B cell (primary cell): ENCODE measurements at regions not wholly inside any gene's neighbourhood (a gene's known extent, or its start where the extent isn't known, plus 50 kb on each side); places are given as distances from the start of the nearest gene placed in this dataset.

Experiments used
- ATAC-seq: fragments of 200-7000 bp; cut with Tn5 transposase; one replicate; pipeline ENCODE4 v1.10.0; 2021; ENCODE audit warnings: low read depth, mild to moderate bottlenecking, moderate number of reproducible peaks, moderate library complexity
- CTCF ChIA-PET: fragments of 350-600 bp; sonication (Branson Sonifier 250); formaldehyde crosslinking; loops from one replicate; lab custom pipeline; 2021; ENCODE audit warnings: antibody characterized with exemption, inconsistent platforms; lab: Charles Lee
- POLR2A ChIA-PET: fragments of 350-600 bp; sonication (Branson Sonifier 250); formaldehyde crosslinking; loops from one replicate; lab custom pipeline; 2021; ENCODE audit warnings: antibody characterized with exemption; lab: Charles Lee
- DNase-seq: peaks from one replicate; pipeline ENCODE4 v3.0.0; 2013
- H2AFZ ChIP-seq: 2 replicates; pipeline ENCODE4 v1.6.1; 2012; ENCODE audit warnings: mild to moderate bottlenecking, low read depth, low read length; ENCODE audit not compliant: insufficient read depth, poor library complexity, severe bottlenecking
- H3K27ac ChIP-seq, 2 donors: 1 replicate in 1 of 2; 2 replicates in 1 of 2; pipeline ENCODE4 v1.5.1; 2012 to 2013; ENCODE audit warnings: low read length in 2 of 2, mild to moderate bottlenecking in 2 of 2, moderate library complexity in 1 of 2
- H3K27me3 ChIP-seq, 4 experiments: fragments of 200-600 bp in 1 of 4; sonication (generic) in 1 of 4; replicated peaks in 1 of 4; 1 replicate in 2 of 4; 2 replicates in 2 of 4; pipeline versions ENCODE4 v1.6.1 to v1.7.0; 2013 to 2016; ENCODE audit warnings: low read length in 3 of 4, mild to moderate bottlenecking in 2 of 4, mixed read lengths in 1 of 4, moderate library complexity in 1 of 4; ENCODE audit not compliant: insufficient read depth in 4 of 4, control insufficient read depth in 3 of 4; ENCODE audit errors: control extremely low read depth in 1 of 4
- H3K36me3 ChIP-seq, 2 experiments: replicated peaks in 1 of 2; 1 replicate in 1 of 2; 2 replicates in 1 of 2; pipeline versions ENCODE4 v1.6.1 to v1.7.1; 2013; ENCODE audit warnings: low read length in 1 of 2; ENCODE audit not compliant: insufficient read depth in 2 of 2, control insufficient read depth in 1 of 2; ENCODE audit errors: control extremely low read depth in 1 of 2, extremely low read depth in 1 of 2
- H3K4me1 ChIP-seq, 2 donors: fragments of 200-600 bp in 1 of 2; sonication (generic) in 1 of 2; 1 replicate in 1 of 2; 2 replicates in 1 of 2; pipeline versions ENCODE4 v1.5.1 to v1.6.1; 2013 to 2017; ENCODE audit warnings: low read length in 2 of 2; ENCODE audit not compliant: control insufficient read depth in 2 of 2, insufficient read depth in 2 of 2
- H3K4me2 ChIP-seq: replicated peaks from 2 replicates; pipeline ENCODE3; 2012; ENCODE audit warnings: mild to moderate bottlenecking, low read depth, low read length; ENCODE audit not compliant: poor library complexity, severe bottlenecking
- H3K4me3 ChIP-seq, 5 experiments: fragments of 200-600 bp in 1 of 5; sonication (generic) in 1 of 5; 1 replicate in 3 of 5; 2 replicates in 2 of 5; pipeline versions ENCODE4 v1.5.1 to v1.7.0; 2011 to 2016; ENCODE audit warnings: low read length in 4 of 5, mild to moderate bottlenecking in 4 of 5, low read depth in 2 of 5, control low read depth in 1 of 5, moderate library complexity in 1 of 5; ENCODE audit not compliant: insufficient read depth in 1 of 5; ENCODE audit errors: control extremely low read depth in 1 of 5, extremely low read depth in 1 of 5
- H3K79me2 ChIP-seq: fragments of 200-600 bp; sonication (generic); one replicate; pipeline ENCODE4 v1.6.0; 2016; ENCODE audit warnings: low read length; ENCODE audit not compliant: control insufficient read depth, insufficient read depth
- H3K9ac ChIP-seq: fragments of 200-600 bp; sonication (generic); 2 replicates; pipeline ENCODE4 v1.6.1; 2017; ENCODE audit warnings: mild to moderate bottlenecking, low read length, moderate library complexity
- H3K9me3 ChIP-seq, 3 donors: one replicate each; pipeline versions ENCODE4 v1.6.1 to v1.7.1; 2013; ENCODE audit warnings: low read length in 2 of 3; ENCODE audit not compliant: control insufficient read depth in 2 of 3, insufficient read depth in 1 of 3; ENCODE audit errors: control extremely low read depth in 1 of 3
- H4K20me1 ChIP-seq: 2 replicates; pipeline ENCODE4 v1.6.0; 2012; ENCODE audit warnings: mild to moderate bottlenecking, low read length; ENCODE audit not compliant: insufficient read depth, control insufficient read depth, poor library complexity, severe bottlenecking
- H3K27ac Mint-ChIP-seq: one replicate; pipeline ENCODE4 v1.8.0; 2021; ENCODE audit warnings: mixed read lengths
- H3K27me3 Mint-ChIP-seq: one replicate; pipeline ENCODE4 v1.8.0; 2021; ENCODE audit warnings: mixed read lengths
- H3K4me1 Mint-ChIP-seq: one replicate; pipeline ENCODE4 v1.8.0; 2021; ENCODE audit warnings: mixed read lengths
- H3K4me3 Mint-ChIP-seq: one replicate; pipeline ENCODE4 v1.8.0; 2021; ENCODE audit warnings: mixed read lengths
- H3K9me3 Mint-ChIP-seq: one replicate; pipeline ENCODE4 v1.8.0; 2022; ENCODE audit warnings: mixed read lengths; ENCODE audit not compliant: insufficient read depth
- CTCF ChIP-seq: fragments of 200-600 bp; IDR thresholded peaks from one replicate; pipeline ENCODE4 v1.8.0; 2022; ENCODE audit warnings: antibody characterized with exemption, mild to moderate bottlenecking
- EZH2 ChIP-seq: IDR thresholded peaks from 2 replicates; pipeline ENCODE4 v1.6.1; 2012; ENCODE audit warnings: borderline replicate concordance, low read depth, mild to moderate bottlenecking, moderate library complexity, low read length; ENCODE audit not compliant: insufficient read depth, poor library complexity, severe bottlenecking
- WGBS: methylation state at CpG from one replicate; pipeline ENCODE4 v1.1.5; 2013; ENCODE audit warnings: missing lambda C conversion rate; ENCODE audit not compliant: insufficient coverage; 5-methylcytosine and 5-hydroxymethylcytosine counted together
- intact Hi-C: fragments of 100-400 bp; cut with micrococcal nuclease; formaldehyde crosslinking; loops from one replicate; pipeline ENCODE4 v1.10.0; 2022

- no peaks in the 10 kb centered on the region for H3K4me1 ChIP-seq
- H3K9ac ChIP-seq, result no peak overlapping the region
- ChIA-PET CTCF (no interaction called here), POLR2A (no interaction called here)
- H3K36me3 ChIP-seq, result no peaks in the 10 kb centered on the region
- DNase-seq (no peak), ATAC-seq (no peak)
- no peak overlapping the region for H3K4me3 ChIP-seq
- no peak overlapping the region for H3K4me2 ChIP-seq
- no peaks in the 10 kb centered on the region for H3K27me3 ChIP-seq
- Mint-ChIP-seq H3K4me3 (no peak overlapping the region), H3K4me1 (no peaks in the 10 kb centered on the region), H3K27ac (no peak overlapping the region), H3K27me3 (no peaks in the 10 kb centered on the region), H3K9me3 (peaks cover 6% of the 10 kb centered on the region)
- intact Hi-C loops, result no loop called here
- H3K79me2 ChIP-seq, result no peaks in the 10 kb centered on the region
- no CpG with 5 or more reads among the region's 1 CpG for WGBS
- no peak overlapping the region for H2AFZ ChIP-seq
- H4K20me1 ChIP-seq, result no peaks in the 10 kb centered on the region
- TF ChIP-seq CTCF (no peak), EZH2 (no peak)
- no peak overlapping the region for H3K27ac ChIP-seq
- peaks cover 0 to 7% (median 3%) of the 10 kb centered on the region in 3 donors for H3K9me3 ChIP-seq
These were observed 626.2 kb upstream of the LRRTM1 start for GRCh38 chr2:80930777-80931176.

- WGBS, result 79% methylated on average over 4 of the region's 4 CpGs
- ChIA-PET CTCF (no interaction called here), POLR2A (no interaction called here)
- Mint-ChIP-seq H3K27me3 (no peaks in the 10 kb centered on the region), H3K4me3 (no peak overlapping the region), H3K27ac (no peak overlapping the region), H3K4me1 (no peaks in the 10 kb centered on the region), H3K9me3 (peaks cover 6% of the 10 kb centered on the region)
- intact Hi-C loops, result no loop called here
- TF ChIP-seq CTCF (no peak), EZH2 (no peak)
- Histone ChIP-seq H3K9me3 (peaks cover 0 to 7% (median 4%) of the 10 kb centered on the region in 3 donors), H3K9ac (no peak overlapping the region), H3K27ac (no peak overlapping the region), H3K79me2 (no peaks in the 10 kb centered on the region), H4K20me1 (no peaks in the 10 kb centered on the region), H3K4me2 (no peak overlapping the region), H3K36me3 (no peaks in the 10 kb centered on the region), H2AFZ (no peak overlapping the region), H3K4me3 (no peak overlapping the region), H3K27me3 (no peaks in the 10 kb centered on the region), H3K4me1 (no peaks in the 10 kb centered on the region)
- no peak for DNase-seq
- no peak for ATAC-seq
These were observed 621.6 kb upstream of the LRRTM1 start for GRCh38 chr2:80926168-80926567.
